Activated naive CD4-positive, alpha-beta T cell treated with anti-CD3 and anti-CD28 coated beads, Interleukin-2, amount 50 U/mL, for 72 hours (primary cell): ENCODE measurements at regions not wholly inside any gene's neighbourhood (a gene's known extent, or its start where the extent isn't known, plus 50 kb on each side); places are given as distances from the start of the nearest gene placed in this dataset.

Experiments
- ATAC-seq, 2 donors: fragments of 150-1000 bp; cut with Tn5 transposase; 2 replicates each; pipeline ENCODE4 v1.10.0; 2021; ENCODE audit warnings: mild to moderate bottlenecking in 2 of 2, moderate library complexity in 2 of 2
- DNase-seq, 2 donors: peaks; one replicate each; pipeline ENCODE4 v3.0.0; 2021 to 2022; ENCODE audit warnings: low spot score in 2 of 2
- H3K27ac Mint-ChIP-seq, 2 donors: one replicate each; pipeline ENCODE4 v1.8.0; 2022; ENCODE audit warnings: mild to moderate bottlenecking in 2 of 2, mixed read lengths in 2 of 2
- H3K36me3 Mint-ChIP-seq, 2 donors: one replicate each; pipeline ENCODE4 v1.8.0; 2022; ENCODE audit warnings: mixed read lengths in 2 of 2
- H3K9me3 Mint-ChIP-seq, 2 donors: one replicate each; pipeline ENCODE4 v1.8.0; 2022; ENCODE audit warnings: mixed read lengths in 2 of 2

DNA sequence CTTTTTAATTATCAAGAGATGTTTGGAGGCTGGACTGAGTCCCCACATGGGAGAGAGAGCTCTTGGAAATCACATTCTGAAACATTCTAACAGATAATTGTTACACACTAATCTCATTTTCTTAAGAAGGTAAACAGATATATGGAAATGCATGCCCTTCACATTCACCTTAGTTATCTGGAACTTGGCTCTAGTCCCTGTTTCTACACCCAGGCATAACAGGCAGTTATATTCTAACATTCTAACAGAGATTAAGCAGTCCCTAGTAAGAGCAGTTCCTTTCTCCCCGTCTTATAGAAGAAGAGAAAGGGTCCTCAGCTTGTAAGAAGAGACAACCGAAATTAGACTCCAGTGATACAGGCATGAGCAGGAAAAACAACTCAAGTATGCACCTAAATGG, 385.4 kb downstream of the SOX11 start:
- Mint-ChIP-seq H3K27ac (no peak overlapping the region), H3K9me3 (peaks cover 0 to 4% of the 10 kb centered on the region in 2 donors), H3K36me3 (no peaks in the 10 kb centered on the region)
- no peak for DNase-seq
- no peak for ATAC-seq

DNA sequence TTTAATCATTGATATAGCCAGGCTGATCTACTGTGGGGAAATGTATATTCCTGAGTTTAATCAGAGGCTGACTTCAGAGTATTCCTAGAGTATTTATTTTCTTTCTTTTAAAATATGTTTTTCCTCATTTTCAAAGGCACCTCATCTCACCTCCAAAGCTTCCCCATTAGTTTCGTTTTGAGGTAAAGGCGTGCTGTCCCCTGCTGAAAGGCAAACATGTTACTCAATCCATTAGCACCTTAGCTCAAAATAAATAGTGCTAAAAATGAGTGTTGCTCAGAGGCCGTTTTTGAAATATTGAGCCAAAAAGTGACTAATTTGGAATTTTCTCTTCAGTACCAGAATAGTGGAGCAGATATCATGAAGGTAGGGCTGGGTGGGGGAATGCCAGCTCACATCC, 386.2 kb downstream of the SOX11 start:
- ATAC-seq = no peak
- Mint-ChIP-seq H3K36me3 (no peaks in the 10 kb centered on the region), H3K27ac (no peak overlapping the region), H3K9me3 (peaks cover 0 to 4% of the 10 kb centered on the region in 2 donors)
- DNase-seq = no peak

DNA sequence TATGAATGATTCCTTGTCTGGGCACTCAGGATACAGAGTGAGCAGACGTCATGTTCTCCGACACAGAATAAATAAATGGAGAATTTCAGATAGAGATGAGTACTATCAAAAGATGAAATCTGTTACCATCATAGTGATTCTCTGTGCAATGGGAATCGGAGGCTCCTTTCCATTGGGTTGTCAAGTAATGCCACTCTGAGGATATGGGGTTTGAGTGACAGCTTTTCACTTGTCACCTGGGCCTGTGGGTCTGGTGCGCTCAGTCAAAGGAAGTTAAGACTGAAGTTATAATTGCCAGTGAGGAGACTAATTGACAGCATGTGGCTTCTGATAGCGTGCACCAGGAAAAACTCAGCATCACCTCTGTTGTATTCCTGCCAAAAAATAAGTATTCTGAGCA, 387.2 kb downstream of the SOX11 start:
- H3K9me3 Mint-ChIP-seq = peaks cover 0 to 4% of the 10 kb centered on the region in 2 donors

DNA sequence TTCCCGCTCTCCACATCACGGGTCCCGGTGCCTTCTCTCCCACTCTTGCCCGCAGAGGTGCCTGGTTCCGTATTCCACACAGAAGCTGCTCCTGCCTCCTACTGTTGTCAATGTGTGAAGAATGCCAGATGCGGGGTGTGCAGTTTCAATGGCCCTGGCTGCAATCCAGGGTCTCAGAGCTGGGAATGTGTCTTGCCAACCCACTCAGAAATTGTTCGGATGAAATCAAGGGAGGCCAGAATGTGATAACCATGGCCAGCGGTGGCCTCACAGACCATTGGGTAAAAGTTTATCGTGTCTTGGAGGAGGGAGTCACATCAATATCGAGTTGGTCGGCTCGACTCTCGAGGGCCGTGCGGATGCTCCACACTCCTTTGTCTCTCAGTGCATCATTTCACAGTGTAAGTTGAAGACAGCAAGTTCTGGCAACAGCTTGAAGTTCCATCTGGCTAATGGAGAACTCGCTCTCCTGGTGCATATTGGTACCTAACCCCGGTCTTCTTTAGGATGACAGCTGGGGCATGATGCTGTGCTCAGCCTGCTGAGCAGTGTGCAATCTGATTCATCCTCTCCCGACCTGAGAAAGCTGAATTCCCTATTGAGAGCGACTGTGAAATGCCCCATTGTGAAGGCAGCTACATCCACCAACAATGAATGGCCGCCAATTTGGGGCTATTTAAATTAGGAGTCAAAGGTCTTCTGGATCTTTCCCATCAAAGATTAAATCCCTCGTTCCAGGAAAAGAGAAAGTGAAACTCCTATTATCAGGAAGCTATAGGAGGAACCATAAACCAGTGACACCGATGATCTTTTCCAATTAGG, 389.0 kb downstream of the SOX11 start:
- DNase-seq (no peak), ATAC-seq (no peak)
- Mint-ChIP-seq H3K36me3 (no peaks in the 10 kb centered on the region), H3K9me3 (peaks cover 2 to 4% of the 10 kb centered on the region in 2 donors), H3K27ac (no peak overlapping the region)

More for the DNA sequence above, 387.2 kb downstream of the SOX11 start:
- ATAC-seq = no peak
- no peak for DNase-seq
- no peak overlapping the region for H3K27ac Mint-ChIP-seq
- H3K36me3 Mint-ChIP-seq = no peaks in the 10 kb centered on the region

DNA sequence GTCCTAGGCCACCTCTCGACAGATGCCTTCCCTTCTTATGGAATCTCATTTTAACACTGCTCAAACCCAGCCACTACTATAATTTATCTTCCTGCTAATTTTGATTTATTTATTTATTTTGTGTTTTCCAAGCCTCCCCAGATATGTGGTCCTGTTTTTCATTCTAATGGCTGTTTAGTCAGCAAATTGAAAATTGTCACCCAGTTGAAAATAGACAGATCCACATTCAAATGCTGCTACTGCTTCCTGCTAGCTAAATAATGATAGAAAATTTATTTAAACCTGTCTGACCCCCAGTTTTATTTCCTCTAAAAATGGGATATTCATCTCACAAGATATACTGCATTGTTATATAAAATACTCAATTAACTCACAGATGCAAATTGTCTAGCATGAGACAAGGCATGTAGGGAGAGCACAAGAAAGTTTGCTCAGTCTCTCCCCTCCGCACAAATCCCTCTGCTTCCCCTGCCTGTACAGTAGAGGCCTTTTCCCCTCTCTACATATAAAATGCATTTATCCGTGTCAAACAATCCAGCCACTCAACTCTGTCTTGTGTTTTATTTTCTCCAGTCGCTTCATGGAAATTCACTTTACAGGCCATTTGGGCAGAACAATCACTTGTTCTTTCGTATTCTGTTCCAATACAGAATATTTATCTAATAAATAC, 389.9 kb downstream of the SOX11 start:
- ATAC-seq = no peak
- H3K9me3 Mint-ChIP-seq = peaks cover 5 to 11% of the 10 kb centered on the region in 2 donors
- no peak for DNase-seq
- H3K36me3 Mint-ChIP-seq = no peaks in the 10 kb centered on the region
- H3K27ac Mint-ChIP-seq = no peak overlapping the region

DNA sequence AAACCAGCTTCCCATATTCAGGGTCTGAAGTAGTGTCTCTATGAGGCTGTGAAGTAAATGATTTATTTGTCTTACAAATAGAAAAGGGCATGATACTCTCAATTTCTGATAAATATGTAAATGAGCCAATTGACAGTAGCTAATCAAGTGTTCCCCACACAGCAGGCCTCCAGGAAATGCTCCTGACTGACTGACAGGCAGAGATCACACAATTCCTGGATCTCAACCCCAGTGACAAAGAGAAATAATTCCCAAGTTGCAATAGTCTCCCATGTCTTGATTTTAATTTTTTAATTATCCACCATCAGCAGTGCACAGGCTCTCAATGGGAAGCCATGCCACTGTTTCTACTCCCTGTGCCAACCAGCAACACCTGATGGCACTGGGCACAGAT, 390.4 kb downstream of the SOX11 start:
- Mint-ChIP-seq H3K27ac (no peak overlapping the region), H3K9me3 (peaks cover 9 to 15% of the 10 kb centered on the region in 2 donors), H3K36me3 (no peaks in the 10 kb centered on the region)
- no peak for DNase-seq
- no peak for ATAC-seq

DNA sequence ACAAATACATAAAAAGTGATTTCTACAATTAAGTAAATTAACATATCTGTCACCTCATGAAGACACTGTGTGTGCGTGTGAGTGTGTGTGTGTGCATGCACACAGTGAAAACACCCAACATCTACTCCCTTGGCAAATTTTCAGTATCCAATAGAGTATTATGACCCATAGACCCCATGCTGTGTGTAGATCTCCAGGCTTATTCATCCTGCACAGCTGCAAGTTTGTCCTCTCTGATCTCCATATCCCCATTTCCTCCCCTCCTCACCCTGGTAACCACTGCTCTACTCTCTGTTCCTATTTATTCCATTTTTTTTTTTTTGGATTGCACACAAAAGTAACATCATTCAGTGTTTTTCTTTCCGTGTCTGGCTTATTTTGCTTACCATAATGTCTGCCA, 391.0 kb downstream of the SOX11 start:
- peaks cover 9 to 15% of the 10 kb centered on the region in 2 donors for H3K9me3 Mint-ChIP-seq
- no peak for DNase-seq
- no peak for ATAC-seq

DNA sequence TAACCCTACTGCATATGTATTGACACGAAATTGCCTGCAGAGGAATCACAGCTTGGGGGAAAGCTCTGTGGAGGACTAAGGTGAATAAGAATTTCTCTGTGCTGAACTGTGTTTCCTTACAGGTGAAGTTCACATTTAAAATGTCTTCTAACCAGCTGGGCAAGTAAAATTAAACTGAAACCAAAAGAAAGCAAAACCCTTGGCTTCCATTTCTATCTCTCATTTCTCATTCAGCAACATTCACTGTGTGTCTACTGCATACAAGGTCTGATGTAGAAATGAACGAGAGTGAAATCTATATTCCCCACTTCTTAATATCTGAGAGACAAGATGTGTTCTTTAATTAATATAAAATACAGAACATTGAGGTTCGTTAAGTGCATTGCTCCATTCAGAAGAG, 397.3 kb downstream of the SOX11 start:
- ATAC-seq (no peak), DNase-seq (no peak)
- peaks cover 4 to 22% of the 10 kb centered on the region in 2 donors for H3K9me3 Mint-ChIP-seq
- no peak overlapping the region for H3K27ac Mint-ChIP-seq
- H3K36me3 Mint-ChIP-seq = no peaks in the 10 kb centered on the region

More for the DNA sequence above, 391.0 kb downstream of the SOX11 start:
- Mint-ChIP-seq H3K36me3 (no peaks in the 10 kb centered on the region), H3K27ac (no peak overlapping the region)

DNA sequence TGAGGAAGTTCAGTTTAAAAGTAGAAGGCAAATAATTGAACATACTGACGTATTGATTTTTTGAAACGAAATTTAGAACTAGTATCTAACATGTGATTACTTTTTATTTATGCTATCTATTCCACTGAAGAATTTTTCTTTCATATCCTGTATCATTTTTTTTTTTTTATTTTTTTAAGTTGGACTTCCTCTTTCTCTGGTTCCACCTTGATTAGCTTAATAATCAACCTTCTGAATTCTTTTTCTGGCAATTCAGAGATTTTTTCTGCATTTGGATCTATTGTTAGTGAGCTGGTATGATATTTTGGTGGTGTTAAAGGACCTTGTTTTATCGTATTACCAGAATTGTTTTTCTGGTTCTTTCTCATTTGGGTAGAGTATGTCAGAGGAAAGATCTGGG, 411.2 kb downstream of the SOX11 start:
- ATAC-seq = no peak
- DNase-seq = no peak
- Mint-ChIP-seq H3K27ac (no peak overlapping the region), H3K36me3 (no peaks in the 10 kb centered on the region), H3K9me3 (peaks cover 4 to 8% of the 10 kb centered on the region in 2 donors)

DNA sequence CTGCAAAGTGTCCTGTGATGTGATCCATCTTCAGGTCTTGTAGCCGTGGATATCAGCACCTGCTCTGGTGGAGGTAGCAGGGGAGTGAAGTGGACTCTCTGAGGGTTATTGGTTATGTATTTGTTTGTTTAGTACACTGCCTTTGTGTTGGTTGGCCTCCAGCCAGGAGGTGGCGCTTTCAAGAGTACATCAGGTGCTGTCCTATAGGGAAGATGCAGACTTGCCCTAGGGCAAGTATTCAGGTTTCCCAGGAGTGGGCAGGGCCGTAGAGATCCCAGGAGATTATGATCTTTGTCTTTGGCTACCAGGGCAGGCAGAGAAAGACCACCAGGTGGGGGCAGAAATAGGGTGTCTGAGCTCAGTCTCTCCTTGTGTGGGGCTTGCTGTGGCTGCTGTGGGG, 411.8 kb downstream of the SOX11 start:
- Mint-ChIP-seq H3K27ac (no peak overlapping the region), H3K9me3 (peaks cover 6 to 10% of the 10 kb centered on the region in 2 donors), H3K36me3 (no peaks in the 10 kb centered on the region)
- DNase-seq (no peak), ATAC-seq (no peak)

DNA sequence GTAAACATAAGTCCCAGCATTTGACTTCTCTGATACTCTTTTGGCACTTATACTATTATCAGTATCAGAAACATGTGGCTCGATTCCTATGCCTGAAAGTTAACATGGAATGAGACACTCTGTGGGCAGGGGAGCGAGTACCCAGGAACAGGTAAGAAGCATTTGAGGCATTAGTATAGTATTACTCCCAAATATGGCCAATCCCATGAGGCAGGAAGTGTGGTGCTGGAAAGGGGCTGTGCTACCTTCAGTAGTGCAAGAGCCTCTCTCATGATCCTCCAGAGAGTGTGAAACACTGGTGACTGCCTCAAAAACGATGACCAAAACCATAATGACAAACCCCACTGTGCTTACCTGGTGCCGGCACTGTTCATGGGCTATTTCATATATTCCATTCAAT, 415.1 kb downstream of the SOX11 start:
- Mint-ChIP-seq H3K9me3 (peaks cover 4 to 8% of the 10 kb centered on the region in 2 donors), H3K27ac (no peak overlapping the region), H3K36me3 (no peaks in the 10 kb centered on the region)
- DNase-seq = no peak
- ATAC-seq = no peak

DNA sequence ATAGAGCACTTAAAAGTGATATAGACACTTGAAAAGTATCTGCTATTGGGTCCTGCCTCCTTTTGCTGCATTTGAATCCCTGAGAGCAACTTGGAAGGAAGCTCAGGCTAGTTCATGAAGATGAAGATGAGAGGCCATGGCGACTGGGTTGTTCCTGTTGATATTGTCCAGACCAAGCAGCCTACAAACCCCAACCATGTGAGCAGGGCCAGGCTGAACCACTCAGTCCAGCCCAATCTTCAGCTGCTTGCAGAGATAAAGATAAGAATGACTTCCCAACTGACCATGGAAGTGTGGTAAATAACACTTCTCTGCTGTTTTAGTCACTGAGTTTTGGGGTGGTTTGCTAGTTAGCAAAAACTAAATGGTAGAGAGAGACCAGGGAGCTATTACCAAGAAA, 417.6 kb downstream of the SOX11 start:
- no peak for ATAC-seq
- Mint-ChIP-seq H3K9me3 (peaks cover 4% of the 10 kb centered on the region in 2 donors), H3K27ac (no peak overlapping the region), H3K36me3 (no peaks in the 10 kb centered on the region)
- no peak for DNase-seq

DNA sequence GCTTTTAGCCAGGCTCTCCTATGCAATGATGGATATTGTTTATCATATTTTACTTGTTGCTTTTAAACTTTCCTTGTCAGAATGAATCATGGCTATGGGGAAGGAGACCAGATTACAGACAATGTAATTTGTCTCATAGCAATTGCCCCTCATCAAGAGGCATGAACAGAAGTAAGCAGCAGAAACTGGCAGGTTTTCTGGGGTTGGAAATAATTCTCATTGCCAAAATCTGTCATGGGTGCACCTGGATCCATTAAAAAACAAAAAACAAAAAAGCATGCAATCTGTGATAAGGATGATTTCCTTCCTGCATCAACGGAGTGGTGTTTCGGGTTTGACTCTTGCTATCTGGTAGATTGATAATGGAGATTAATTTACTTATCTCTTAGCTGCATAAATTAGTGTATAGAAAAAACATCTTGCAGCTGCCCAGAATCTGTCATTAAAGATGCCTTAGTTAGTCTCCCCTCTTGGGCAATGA, 419.6 kb downstream of the SOX11 start:
- no peaks in the 10 kb centered on the region for H3K36me3 Mint-ChIP-seq

DNA sequence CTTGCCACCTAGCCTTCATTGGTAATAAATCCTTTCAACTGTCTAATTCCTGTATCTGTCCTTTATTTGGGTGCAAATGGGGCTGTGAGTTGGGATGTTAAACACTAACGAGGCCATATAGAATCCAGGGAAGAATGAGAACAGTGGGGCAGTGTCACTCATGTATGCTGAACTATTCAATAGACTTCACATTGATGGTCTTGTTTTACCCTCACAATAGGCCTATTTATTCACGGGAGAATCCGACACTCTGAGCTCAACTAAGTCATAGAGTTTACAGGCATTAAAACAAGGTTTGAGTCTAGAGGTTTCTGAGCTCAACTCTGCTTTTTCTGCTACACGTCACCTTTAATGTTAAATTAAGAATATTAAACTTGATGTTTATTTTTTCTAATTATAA, 421.6 kb downstream of the SOX11 start:
- peaks cover 4% of the 10 kb centered on the region in 2 donors for H3K9me3 Mint-ChIP-seq
- no peak for DNase-seq
- H3K27ac Mint-ChIP-seq = no peak overlapping the region
- H3K36me3 Mint-ChIP-seq = no peaks in the 10 kb centered on the region
- no peak for ATAC-seq

More for the DNA sequence above, 419.6 kb downstream of the SOX11 start:
- Mint-ChIP-seq H3K27ac (no peak overlapping the region), H3K9me3 (peaks cover 4% of the 10 kb centered on the region in 2 donors)
- DNase-seq (no peak), ATAC-seq (no peak)

DNA sequence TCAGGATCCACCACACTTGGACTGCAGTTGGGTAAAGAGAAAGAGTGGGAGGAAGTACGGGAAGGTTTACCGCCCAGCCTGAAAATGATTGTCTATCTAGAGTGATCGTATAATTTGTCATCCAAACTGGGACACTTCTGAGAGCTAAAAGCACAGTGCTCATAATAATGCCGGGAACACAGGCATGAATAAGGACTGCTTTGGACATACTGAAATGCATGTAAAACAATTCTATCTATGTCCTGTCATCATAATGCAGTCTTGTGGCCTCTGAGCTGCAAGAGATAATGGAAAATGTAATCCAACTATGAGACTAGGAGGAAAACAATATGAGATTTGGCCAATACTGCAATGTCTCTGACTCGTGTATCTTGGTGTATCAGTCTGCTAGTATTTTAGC, 435.5 kb downstream of the SOX11 start:
- Mint-ChIP-seq H3K9me3 (no peaks in the 10 kb centered on the region), H3K27ac (no peak overlapping the region), H3K36me3 (no peaks in the 10 kb centered on the region)
- ATAC-seq (no peak), DNase-seq (no peak)

DNA sequence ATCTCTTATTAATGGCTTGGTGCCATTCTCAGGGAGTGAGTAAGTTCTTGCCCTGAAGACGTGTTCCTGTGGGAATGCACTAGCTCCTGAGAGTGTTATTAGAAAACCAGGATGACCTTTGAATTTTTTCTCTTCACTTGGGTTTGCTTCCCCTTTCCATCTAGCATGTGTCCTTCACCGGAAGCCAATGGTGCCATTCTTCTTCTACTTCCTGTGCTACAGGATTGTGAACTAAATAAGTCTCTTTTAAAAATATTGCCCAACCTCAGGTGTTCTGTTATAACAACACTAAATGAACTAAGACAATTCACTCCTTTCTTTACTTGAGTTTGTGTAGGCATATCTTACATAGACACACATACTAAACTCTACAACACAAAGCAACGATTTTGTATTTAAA, 447.0 kb downstream of the SOX11 start:
- H3K9me3 Mint-ChIP-seq = peaks cover 0 to 7% of the 10 kb centered on the region in 2 donors
- H3K27ac Mint-ChIP-seq = no peak overlapping the region
- ATAC-seq (no peak), DNase-seq (no peak)
- H3K36me3 Mint-ChIP-seq = no peaks in the 10 kb centered on the region

DNA sequence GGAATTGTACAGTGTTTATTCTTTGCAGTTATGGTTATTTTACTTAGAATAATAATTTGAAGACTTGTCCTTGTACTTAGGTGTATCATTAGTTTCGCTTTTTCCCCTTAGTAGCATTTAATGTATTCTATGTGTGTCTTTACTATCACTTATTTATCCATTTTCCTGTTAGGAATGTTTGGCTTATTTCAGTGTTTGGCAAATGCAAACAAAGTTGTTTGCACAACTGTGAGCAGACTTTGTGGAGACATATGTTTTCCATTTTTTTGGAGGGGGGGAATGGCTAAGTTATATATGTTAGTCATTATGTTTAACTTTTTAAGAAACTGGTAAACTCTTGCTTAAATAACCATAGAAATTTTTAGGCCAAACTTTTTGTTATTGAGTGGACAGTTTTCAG, 447.7 kb downstream of the SOX11 start:
- Mint-ChIP-seq H3K36me3 (peaks cover 0 to 3% of the 10 kb centered on the region in 2 donors), H3K27ac (no peak overlapping the region), H3K9me3 (peaks cover 2 to 7% of the 10 kb centered on the region in 2 donors)
- no peak for DNase-seq
- no peak for ATAC-seq

DNA sequence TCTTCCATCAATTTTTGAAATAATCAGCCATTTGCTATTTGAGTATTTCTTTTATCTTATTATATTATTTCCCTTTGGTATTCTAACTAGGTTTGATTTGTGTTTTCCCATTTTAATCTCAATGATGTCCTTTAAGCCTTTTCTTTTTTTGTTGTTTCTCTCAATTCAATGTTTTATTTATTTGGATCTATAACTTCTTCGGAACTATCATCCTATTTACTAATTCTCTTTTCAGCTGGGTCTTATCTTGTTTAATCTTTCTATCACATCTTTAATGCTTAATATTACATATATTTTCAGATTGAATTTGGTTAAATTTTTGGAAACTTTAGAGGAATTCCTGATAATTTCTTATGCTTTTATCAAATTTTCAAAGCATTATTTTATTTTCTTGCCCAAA, 448.3 kb downstream of the SOX11 start:
- no peak for DNase-seq
- Mint-ChIP-seq H3K9me3 (peaks cover 5 to 7% of the 10 kb centered on the region in 2 donors), H3K27ac (no peak overlapping the region), H3K36me3 (peaks cover 0 to 7% of the 10 kb centered on the region in 2 donors)
- no peak for ATAC-seq
